HG03565 (cell line): ENCODE measurements at regions not wholly inside any gene's neighbourhood (a gene's known extent, or its start where the extent isn't known, plus 50 kb on each side); places are given as distances from the start of the nearest gene placed in this dataset.

Experiments
- ATAC-seq: cut with Tn5 transposase; IDR thresholded peaks from one replicate; pipeline ENCODE4 v1.9.1; 2021; ENCODE audit warnings: mild to moderate bottlenecking, moderate library complexity; ENCODE audit not compliant: unreplicated experiment

DNA sequence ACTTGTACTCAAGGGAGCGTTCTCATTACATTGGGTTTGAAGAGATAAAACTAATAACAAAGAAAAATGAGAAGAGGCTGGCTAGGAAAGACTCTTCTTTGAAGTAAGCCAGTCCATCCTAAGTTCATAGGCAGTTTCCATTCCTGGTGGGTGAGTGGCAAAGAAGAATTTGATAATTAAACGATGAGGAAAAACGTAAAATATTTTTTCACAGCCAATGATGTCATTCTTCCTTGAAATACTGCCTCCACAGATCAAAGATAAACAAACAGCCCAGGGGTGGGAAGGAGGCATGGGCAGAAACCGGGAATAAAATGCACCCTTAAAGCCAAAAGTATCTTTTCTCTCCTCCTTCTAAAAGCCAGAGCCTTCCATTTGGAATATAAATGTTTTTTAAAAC lies 346.6 kb downstream of the PMP22 start:
- ATAC-seq, result no peak

DNA sequence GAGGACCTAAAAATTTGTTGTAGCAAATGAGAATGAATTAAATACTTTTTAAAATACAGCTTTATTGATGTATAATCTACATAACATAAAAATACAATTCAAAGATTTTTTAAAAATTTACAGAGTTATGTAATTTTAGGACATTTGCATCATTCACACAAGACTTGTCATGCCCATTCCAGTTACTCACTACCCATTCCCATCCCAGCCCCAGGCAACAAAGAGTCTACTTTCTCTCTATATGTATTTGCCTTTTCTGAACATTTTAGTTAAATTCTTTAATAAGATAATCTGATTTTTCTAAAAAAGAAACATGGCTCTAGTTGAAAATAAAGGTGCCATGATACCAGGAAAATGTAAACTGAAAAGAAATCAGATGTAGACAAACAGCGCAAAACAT lies 354.2 kb downstream of the PMP22 start:
- no peak for ATAC-seq

DNA sequence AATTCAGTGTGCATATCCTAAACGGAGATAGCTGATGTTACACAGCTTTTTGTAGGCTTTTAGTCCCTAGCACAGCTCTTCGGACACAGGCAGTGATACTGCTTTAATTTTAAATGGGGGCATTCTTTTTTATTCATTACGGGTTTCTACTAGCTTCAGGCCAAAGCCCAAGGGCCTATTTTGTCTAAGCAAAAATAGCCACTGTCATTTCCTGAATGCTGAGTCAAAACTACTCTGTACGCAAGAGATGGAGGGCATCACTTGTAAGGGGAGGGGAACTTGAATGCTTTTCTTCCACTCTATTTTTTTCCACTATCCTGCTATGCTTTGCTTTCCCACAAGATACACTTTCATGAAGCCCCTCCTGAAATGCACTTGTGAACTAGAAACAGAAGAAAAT lies 360.7 kb downstream of the PMP22 start:
- ATAC-seq, result no peak

DNA sequence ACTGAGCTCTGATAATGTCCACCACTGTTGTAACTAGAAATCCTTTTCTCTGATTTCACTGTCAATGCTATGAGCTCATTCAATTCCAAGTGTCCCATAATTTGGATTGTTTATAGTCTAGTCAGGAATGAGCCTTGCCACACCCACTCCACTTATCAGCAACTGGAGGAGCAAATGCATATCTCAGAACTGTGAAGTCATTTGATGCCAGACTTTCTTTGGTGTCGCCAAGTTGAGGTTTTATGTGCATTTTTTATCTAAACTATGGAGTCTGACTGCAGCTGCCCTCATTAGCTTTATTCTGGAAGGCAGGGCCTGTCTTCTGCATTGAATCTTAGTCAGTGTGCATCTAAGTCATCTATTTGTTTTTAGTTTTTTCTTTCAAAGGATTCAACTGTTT lies 361.3 kb downstream of the PMP22 start:
- no peak for ATAC-seq

DNA sequence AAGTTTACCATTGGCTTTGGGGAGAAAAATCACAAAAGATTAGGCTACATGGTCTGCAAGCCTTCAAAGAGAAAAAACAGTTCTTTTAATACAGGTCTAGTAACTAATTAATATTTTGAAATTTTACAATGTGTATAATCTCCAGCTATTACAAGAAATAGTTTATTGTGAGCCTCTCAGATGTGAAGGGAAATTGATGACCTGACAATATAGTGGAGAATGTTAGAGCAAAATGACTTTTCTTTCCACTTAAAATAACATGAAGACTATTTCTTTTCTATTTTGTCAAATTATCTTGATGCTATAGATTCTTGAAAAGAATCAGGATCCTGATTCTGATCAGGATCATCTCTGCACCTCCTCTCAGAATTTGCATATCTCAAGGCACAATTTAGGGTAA lies 362.3 kb downstream of the PMP22 start:
- no peak for ATAC-seq

DNA sequence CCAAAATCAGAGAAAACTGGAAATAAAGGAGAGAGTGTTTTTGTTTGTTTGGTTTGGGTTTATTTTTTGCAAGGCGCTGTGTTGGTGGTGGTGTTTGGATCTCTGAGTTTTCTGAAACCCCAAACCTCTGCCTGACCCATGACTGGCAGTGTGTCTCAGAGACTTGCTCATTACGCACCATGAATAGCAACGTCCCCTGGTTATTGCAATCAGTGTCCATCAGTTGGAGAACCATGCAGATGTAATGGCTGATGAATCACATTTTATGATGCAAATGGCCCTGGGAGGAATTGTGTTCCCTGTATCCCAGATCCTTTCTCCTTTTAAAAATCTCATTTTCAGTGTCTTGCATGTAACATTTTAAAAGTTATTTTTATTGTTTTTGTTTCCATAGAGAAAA lies 362.8 kb downstream of the PMP22 start:
- ATAC-seq, result no peak

DNA sequence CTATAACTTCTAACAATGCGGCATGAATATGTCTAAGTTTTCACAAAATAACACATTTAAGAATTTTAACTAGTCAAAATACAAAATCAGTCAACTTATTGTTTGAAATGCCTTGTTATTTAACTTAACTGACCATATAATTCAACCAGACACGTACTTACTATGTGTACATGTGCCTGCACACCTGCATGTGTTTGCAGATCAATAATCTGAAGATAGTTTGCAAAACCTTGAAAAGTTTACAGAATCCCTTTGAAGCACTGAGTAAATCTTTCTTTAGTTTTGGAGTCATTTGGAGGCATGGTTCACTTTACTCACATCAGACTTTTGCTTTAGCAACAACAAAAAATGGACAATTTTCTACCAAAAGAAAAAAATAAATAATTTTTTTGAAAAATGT lies 363.8 kb downstream of the PMP22 start:
- ATAC-seq, result no peak

DNA sequence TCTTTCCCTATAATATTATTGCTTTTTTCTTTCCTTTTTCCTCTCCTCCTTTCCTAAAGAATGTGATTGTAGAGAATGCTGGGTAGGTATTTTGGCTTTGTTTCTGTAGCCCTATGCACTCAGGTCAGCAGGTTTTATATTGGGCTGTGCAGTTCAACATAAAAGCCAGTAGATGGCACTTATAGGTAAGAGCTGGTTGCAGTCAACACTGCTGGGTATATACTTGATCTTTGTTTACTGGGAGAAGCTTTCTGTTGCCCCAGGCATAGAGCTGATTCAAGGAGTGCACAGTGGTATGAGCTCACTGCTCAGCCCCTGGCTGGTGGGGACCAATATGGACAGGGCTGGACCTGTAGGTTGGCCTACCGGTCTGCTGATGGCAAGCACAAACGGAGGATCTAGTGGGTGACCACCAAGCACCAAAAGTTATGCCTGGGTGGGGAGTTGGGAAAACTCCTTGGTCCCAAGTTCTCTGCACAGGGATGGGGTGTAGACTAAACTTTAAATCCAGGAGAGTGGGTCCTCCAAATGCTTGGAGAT lies 378.9 kb downstream of the PMP22 start:
- no peak for ATAC-seq

DNA sequence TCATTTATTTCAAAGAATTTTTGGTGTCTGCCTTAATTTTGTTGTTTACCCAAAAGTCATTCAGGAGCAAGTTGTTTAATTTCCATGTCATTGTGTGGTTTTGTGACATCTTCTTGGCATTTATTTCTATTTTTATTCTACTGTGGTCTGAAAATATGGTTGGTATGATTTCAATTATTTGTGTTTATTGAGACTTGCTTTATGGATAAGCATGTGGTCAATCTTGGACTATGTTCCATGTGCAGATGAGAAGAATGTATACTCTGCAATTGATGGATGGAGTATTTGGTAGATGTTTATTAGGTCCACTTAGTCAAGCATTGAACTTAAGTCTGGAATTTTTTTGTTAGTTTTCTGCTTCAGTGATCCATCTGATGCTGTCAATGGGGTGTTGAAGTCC lies 383.0 kb downstream of the PMP22 start:
- no peak for ATAC-seq

DNA sequence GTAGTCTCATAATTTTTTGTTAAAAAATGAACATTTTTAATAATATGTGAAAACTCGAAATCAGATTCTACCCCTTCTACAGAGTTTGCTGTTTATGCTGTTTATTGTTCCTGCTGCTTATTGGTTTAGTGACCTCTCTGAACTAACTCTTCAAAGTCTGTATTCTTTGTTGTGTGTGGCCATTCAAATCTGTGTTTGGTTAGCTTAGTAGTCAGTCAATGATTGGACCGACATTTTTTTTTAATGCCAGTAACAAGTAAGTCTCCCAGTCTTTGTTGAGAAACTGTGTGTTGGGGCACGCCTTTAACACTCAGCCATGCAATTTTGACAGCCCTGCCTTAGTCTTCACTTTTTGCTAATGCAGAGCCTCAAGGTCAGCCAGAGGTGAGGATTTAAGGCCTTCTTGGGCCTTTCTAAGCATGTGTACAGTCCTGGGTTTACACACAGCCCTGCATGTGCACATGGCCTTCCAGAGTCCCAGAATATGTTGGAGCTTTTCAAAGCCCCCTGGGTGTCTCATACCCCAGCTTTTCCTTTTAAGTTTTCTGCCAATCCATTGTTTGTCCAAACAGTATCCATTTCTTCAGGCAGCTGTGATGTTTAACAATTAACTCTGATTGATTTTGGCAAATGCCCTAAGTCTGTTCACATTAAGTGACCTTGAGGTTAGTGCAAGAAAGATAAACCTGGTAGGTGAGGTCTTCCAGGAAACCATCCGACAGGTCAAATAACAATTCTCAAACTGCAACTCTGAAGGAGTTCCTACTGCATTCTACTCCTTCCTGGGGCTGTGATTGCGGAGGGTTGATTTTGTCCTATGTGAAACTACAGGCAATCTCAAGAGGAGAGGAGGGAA lies 389.3 kb downstream of the PMP22 start:
- ATAC-seq, result no peak

DNA sequence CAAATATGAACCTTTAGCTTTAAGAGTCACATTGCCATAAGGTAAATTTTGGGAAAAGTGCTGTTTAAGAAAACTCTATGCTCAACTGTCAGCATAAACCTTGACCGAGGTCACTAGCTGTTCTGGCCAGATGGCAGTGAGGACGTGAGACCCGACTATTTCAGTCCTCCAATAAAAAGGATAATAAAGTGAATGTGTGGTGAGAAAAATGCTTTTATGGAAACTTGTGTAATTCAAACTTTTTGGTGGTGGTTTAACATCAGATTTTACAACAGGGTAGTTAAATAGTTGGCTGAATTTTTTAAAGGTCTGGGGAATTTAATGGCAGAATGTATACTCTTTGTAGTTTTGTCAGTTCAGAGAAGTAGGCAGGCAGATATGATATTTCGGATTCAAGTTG lies 391.1 kb downstream of the PMP22 start:
- ATAC-seq, result no peak

DNA sequence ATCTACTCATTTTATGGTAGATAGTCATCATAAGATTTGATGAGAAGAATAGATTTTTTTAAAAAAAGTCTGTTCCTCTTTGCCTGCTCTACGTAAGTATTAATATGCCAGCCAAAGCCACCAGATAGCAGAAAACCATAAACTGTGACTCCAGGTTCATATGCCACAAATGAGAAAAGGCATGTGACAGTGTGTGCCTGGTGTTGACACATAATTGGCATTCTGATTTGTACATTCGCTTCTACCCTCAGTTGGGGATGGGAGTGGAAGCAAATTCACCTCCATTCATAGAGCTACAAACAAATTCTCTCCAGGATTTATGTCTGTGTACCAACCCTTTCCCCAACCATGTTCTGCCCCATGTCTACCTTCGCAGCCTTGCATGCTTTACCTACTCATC lies 391.6 kb downstream of the PMP22 start:
- no peak for ATAC-seq

DNA sequence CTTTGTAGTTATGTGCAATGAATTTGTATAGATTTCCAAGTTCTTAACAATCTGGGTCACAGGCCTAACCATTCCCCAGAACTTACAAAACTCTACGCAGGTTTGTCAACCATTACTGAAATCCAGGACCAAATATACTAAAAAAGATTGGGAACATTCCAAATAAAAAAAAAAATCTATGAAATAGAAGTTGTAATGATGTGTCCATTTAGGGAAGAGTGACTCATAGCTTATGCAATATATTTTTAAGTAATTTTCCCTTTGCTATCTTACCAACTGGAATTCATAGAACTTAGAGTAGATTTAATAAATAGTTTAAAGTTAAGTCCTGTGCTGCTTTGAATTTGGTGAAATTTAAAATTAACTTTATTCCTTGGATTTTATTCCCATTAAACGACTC lies 393.2 kb downstream of the PMP22 start:
- ATAC-seq, result no peak

DNA sequence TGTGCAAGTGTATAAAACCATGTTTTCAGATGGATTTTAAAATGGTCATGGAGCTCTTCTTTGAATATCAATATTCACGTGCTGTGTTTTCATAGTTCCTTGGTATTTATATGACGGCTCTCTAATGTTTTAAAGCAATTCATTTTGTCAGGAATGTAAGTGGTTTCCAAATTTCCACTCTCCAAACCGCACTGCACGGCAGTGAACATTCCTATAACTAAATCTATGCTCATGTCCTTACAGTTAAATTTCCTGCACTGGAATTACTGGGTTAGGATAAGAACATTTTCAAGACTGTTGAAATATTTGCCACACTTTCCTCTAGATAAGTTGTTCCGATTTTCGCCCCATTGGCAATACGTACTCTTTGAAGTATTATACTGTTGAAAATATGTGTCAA lies 398.9 kb downstream of the PMP22 start:
- no peak for ATAC-seq

DNA sequence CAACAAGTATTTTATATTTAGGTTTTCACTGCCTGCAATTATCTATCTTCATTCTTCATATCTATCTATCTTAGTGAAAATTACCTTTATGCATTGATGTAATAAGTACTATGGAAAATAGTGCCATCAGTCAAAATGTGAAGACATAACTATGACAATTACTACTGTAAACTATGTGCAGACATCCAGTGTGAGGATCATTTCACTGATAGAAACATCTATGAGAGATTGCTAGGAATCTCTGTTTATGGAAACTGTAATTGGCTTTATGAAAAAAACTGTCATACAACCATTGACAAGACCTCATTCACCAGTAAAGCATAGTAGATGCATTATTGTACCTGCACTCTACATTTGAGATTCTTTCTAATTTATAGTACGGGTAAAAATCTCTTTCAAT lies 401.0 kb downstream of the PMP22 start:
- no peak for ATAC-seq

DNA sequence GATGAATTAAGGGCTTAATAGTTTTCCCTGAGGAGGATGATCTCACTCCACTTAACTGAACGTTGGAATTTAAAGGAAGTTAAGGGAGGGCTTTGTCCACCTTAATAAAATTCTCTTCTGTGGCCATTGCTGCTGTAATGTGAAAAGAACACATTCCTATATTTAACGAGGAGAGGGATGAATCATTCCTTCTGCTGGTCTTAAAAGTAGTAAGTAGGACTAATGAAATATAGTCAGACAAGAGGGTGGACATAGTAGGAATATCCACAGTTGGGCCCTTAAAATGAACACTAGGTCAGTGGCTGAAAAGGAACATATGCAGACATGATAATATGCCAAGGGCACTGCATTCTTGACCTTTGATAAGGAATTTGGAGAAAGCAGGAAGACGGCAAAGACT lies 405.6 kb downstream of the PMP22 start:
- ATAC-seq, result no peak

DNA sequence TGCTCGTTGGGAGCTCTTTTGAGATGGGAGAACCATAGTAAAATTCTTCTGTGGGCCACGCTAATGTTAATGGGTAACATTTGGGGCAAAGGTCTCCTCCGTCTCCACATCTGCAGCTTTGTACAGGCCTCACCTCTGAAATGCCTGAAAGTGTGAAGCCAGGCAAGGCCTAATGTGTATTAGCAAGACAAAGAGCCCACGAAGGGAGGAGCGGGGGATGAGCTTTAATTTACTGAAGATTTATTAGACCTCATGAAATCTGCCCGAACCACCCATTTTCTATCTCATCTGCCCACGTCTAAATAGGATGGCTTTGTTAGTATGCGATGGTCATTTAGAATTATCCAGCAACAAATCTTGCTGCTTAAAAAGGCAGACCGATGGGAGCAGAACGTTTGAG lies 408.9 kb downstream of the PMP22 start:
- no peak for ATAC-seq

DNA sequence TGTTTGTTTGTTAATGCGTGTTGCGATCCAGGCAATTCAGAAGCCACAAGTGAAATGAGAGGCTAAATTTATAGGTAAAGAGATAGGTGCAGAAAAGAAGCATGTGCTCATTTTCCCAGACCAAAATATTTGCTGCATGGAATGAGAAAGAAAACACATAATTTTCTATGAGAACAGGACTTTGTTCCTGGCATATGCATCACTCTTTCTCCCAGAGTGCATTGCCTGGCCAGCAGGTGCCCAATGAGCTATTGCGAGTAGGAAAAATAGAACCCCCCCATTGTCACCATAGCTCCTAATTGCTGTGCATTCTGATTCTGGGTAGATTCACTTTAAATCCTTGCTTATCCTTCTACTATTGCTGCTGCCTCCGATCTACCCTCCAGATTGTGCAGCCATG lies 410.4 kb downstream of the PMP22 start:
- no peak for ATAC-seq

DNA sequence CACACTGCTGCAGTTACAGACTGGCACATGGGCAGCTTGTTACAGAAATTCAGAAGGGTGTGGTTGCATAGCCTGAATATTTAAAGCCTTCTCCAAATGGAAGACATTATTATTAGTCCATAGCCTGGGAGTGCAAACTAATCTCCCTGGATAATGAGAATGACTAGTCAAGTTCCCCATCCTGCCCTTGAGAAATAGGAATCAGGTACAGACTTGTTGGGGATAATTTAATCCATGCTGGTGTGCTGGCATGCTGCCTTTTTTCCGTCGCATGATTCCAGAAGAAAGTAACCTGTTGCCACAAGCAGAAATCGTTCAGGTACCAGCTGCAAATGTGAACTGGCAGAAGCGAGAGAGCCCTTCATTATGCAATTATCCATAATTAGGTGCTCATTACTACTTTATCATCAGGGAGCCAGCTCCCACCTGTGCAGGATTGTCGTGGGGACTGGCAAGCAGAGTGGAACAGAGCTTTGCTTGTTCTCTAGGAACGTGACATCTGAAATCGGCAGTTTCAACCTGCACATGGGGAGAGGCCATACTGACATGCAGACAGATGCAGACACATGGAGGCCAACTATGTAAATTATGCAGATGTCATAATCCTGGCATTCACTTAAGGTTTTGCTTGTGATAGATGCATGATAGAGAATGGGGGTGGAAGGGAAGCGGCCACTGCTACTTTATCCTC lies 419.4 kb downstream of the PMP22 start:
- no peak for ATAC-seq

DNA sequence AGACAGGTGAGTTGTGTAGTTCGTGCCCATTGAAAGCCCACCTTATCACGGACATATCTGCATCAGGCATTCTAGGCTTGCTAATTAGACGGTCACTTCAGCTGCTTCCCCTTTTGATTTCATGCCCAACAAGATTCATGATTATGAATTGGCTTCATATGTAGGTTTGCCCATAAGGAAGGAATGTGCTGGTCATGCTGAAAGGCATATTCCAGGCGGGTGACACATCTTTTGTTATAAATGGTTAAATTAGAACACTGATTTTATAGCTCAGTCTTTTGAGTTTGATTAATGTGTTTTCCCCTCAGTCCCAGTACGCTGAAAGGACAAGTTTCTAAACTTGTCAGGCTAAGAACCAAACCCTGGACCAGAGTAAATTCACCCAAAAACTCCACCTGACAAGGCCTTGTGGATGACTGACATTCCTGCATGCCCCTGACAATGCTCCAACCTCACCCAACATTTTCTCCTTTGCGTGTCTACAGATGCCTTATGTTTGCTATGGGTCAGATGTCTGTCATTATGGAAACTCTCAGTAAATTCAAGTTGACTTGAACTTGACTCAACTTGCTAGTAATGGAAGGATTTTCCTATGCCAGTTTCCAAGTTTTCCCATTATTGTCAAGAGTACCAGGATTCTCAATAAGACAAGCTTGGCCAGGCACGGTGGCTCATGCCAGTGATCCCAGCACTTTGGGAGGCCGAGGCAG lies 421.9 kb downstream of the PMP22 start:
- no peak for ATAC-seq

DNA sequence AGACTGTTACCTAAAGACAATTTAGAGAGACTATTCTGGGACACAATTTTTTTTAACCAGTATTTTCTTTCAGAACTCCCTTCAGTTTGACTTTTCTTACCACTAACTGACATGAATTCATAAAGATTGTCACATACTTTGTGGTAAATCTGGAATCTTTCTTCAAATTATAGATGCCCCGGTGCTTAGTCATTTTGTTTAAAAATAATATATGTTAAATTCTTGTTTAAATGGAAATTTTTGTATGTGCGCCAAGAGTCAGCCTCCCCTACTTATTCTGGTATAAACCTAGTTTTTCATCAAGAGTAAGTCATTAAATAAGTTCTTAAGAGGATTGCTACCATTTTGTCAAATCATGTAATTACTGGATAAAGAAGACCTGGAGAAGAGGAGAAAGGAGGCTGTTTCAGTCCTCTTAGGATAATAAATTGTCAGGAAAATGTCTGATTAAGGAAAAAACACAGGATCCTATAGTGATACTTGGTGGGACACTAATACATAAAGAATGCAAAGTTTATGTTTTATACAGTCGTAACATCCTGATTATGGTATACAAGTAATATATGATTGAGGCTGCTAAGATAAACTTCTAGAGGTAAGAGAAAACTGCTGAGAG lies 424.4 kb downstream of the PMP22 start:
- no peak for ATAC-seq
